Ovary (tissue), 7 donors: ENCODE measurements at regions not wholly inside any gene's neighbourhood (a gene's known extent, or its start where the extent isn't known, plus 50 kb on each side); places are given as distances from the start of the nearest gene placed in this dataset.

Experiments used
- DNase-seq, 5 donors: peaks; one replicate each; pipeline ENCODE4 v3.0.0-alpha.2; 2019 to 2020
- H3K27ac ChIP-seq, 2 donors: fragments of 200-600 bp; one replicate each; pipeline versions ENCODE4 v1.5.1 to v1.8.0; 2019 to 2022
- H3K27me3 ChIP-seq: fragments of 200-600 bp; one replicate; pipeline ENCODE4 v1.8.0; 2022
- H3K36me3 ChIP-seq: fragments of 200-600 bp; sonication (generic); one replicate; pipeline ENCODE4 v1.5.1; 2019
- H3K4me1 ChIP-seq: one replicate; pipeline ENCODE4 v1.8.1; 2013; ENCODE audit warnings: mild to moderate bottlenecking, moderate library complexity; ENCODE audit not compliant: insufficient read depth
- H3K4me3 ChIP-seq: fragments of 200-600 bp; sonication (generic); one replicate; pipeline ENCODE4 v1.5.1; 2017
- H3K9me3 ChIP-seq, 2 donors: fragments of 200-600 bp in 1 of 2; sonication (generic) in 1 of 2; one replicate each; pipeline versions ENCODE4 v1.5.1 to v1.8.1; 2013 to 2019; ENCODE audit warnings: mild to moderate bottlenecking in 1 of 2, moderate library complexity in 1 of 2
- CTCF ChIP-seq, 3 donors: fragments of 450-650 bp in 2 of 3; fragments of 200-600 bp in 1 of 3; IDR thresholded peaks; one replicate each; pipeline versions ENCODE4 v1.5.1 to v1.8.0; 2016 to 2022; ENCODE audit warnings: antibody characterized with exemption in 3 of 3, mild to moderate bottlenecking in 1 of 3
- EP300 ChIP-seq: sonication (generic); formaldehyde crosslinking; IDR thresholded peaks from one replicate; pipeline ENCODE4 v1.6.1; 2017; ENCODE audit warnings: antibody characterized with exemption
- POLR2A ChIP-seq: fragments of 450-650 bp; IDR thresholded peaks from one replicate; pipeline ENCODE4 v1.6.1; 2017; ENCODE audit warnings: antibody characterized with exemption, mild to moderate bottlenecking, moderate library complexity
- WGBS, 3 donors: extraction: QIAGEN DNeasy Blood & Tissue Kit in 1 of 3; methylation state at CpG; one replicate each; pipeline versions ENCODE4 v1.1.5 to v1.1.7; 2013 to 2017; 5-methylcytosine and 5-hydroxymethylcytosine counted together
- intact Hi-C, 4 donors: fragments of 100-400 bp; cut with DNase I; formaldehyde crosslinking; loops; one replicate each; pipeline versions ENCODE4 v1.11.0 to v1.15.1; 2022 to 2023
- donor health status: DM: no; HTN: no; CAD: no; lungs with moderate emphysema.
- donor health status: DM: no; HTN: no; CAD: no.
- donor health status: Bipolar disorder and iron deficiency.
- donor health status: DM: no; HTN: no; CAD: no.
- donor health status: DM: yes; HTN: yes; CAD: no.

GRCh38 chr16:85469929-85470590, 143.1 kb upstream of the GSE1 start:
- TF ChIP-seq POLR2A (no peak), EP300 (no peak), CTCF (IDR thresholded peaks at IDR 0.05) (no peak)
- no peak for DNase-seq
- H3K36me3 ChIP-seq, result no peaks in the 10 kb centered on the region
- intact Hi-C loops, result no loop called here
- no peaks in the 10 kb centered on the region for H3K9me3 ChIP-seq
- 87 to 93% (median 93%) methylated on average over 20 of the region's 20 CpGs for WGBS, 3 donors
- no peaks in the 10 kb centered on the region for H3K27me3 ChIP-seq
- no peak overlapping the region for H3K4me3 ChIP-seq
- peaks cover 19% of the 10 kb centered on the region for H3K4me1 ChIP-seq
- no peak overlapping the region for H3K27ac ChIP-seq

GRCh38 chr16:85470873-85471272, 142.2 kb upstream of the GSE1 start:
- no peak for TF ChIP-seq CTCF (IDR thresholded peaks at IDR 0.05)
- no peak for TF ChIP-seq EP300
- no peak for TF ChIP-seq POLR2A
- H3K27ac ChIP-seq, result no peak overlapping the region
- DNase-seq, result no peak
- no peaks in the 10 kb centered on the region for H3K27me3 ChIP-seq
- H3K4me3 ChIP-seq, result no peak overlapping the region
- H3K9me3 ChIP-seq, result no peaks in the 10 kb centered on the region
- H3K36me3 ChIP-seq, result no peaks in the 10 kb centered on the region
- WGBS, 3 donors, result 78 to 86% (median 81%) methylated on average over 13 of the region's 13 CpGs
- H3K4me1 ChIP-seq, result peaks cover 19% of the 10 kb centered on the region
- intact Hi-C loops, result no loop called here

DNA sequence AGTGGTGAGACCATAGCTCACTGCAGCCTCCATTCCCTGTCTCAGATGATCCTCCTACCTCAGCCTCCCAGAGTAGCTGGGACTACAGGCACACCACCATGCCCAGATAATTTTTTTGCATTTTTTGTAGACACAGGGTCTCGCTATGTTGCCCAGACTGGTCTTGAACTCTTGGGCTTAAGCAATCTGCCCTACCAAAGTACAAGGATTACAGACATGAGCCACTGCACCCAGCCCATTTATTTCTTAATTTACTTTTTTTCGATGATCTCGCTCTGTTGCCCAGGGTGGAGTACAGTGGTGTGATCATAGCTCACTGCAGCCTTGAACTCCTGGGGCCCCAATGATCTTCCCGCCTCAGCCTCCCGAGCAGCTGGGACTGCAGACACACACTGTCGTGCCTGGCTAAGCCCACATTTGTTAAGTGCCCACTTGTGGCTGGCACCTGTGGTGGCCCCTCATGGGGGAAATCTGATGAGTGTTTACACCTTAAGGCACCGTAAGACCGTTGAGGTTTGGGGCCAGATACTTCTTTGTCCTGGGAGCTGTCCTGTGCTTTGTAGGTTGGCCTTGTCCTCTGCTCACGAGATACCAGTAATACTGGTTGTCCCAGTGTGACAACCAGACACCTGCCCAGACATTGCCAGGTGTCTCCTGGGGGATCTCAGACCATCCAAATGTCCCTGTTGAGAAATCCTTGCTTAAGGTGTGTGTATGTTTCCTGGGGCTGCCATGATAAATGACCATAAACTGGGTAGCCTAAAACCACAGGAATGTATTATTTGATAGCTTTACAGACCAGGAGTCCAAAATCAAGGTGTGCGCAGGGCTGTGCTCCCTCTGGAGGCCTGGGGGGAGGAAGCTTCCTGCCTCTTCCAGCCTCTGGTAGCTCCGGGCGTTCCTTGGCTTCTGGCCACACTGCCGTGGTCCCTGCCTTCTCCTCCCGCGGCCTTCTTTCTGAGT, 141.4 kb upstream of the GSE1 start:
- 58 to 64% (median 61%) methylated on average over 15 of the region's 15 CpGs for WGBS, 3 donors
- intact Hi-C loops, result no loop called here
- Histone ChIP-seq H3K4me1 (peaks cover 16% of the 10 kb centered on the region), H3K9me3 (no peaks in the 10 kb centered on the region), H3K27ac (no peak overlapping the region), H3K36me3 (no peaks in the 10 kb centered on the region), H3K27me3 (no peaks in the 10 kb centered on the region), H3K4me3 (no peak overlapping the region)
- TF ChIP-seq EP300 (no peak), POLR2A (no peak), CTCF (IDR thresholded peaks at IDR 0.05) (no peak)
- DNase-seq, result peak; percentile 65 to 82 (median 71)

GRCh38 chr16:85472514-85472913, 140.6 kb upstream of the GSE1 start:
- no peak overlapping the region for H3K27ac ChIP-seq
- H3K4me1 ChIP-seq, result peaks cover 16% of the 10 kb centered on the region
- intact Hi-C loops, result no loop called here
- no peaks in the 10 kb centered on the region for H3K9me3 ChIP-seq
- WGBS, 3 donors, result 55 to 72% (median 60%) methylated on average over 9 of the region's 9 CpGs
- no peaks in the 10 kb centered on the region for H3K36me3 ChIP-seq
- no peaks in the 10 kb centered on the region for H3K27me3 ChIP-seq
- no peak for TF ChIP-seq EP300
- no peak for TF ChIP-seq CTCF (IDR thresholded peaks at IDR 0.05)
- TF ChIP-seq POLR2A, result no peak
- H3K4me3 ChIP-seq, result no peak overlapping the region
- no peak for DNase-seq
